ENCODE measurements at regions not wholly inside any gene's neighbourhood (a gene's known extent, or its start where the extent isn't known, plus 50 kb on each side); places are given as distances from the start of the nearest gene placed in this dataset.

DNA sequence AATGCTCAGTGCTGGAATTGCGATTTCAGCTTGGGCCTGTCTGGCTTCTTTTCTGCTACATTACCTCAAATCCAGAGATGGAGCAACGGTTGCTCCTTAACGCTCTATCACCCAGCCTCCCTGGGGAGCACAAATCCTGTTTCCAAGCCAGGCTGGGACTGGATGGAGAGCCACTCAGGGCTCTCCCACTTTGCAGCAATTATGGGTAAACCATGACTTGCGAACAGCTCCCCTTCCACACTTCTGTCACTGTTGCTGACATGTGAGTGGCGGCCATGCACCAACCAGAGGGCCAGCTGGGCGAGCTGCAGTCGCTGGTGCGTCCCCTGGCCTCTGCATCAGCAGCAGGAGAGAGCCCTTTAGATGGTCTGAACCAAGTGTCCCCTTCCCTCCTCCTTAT, 65.1 kb upstream of the RAB4A start:
- no peak for TF ChIP-seq POLR2A (IDR thresholded peaks at IDR 0.05)
- TF ChIP-seq, protein P1, sequence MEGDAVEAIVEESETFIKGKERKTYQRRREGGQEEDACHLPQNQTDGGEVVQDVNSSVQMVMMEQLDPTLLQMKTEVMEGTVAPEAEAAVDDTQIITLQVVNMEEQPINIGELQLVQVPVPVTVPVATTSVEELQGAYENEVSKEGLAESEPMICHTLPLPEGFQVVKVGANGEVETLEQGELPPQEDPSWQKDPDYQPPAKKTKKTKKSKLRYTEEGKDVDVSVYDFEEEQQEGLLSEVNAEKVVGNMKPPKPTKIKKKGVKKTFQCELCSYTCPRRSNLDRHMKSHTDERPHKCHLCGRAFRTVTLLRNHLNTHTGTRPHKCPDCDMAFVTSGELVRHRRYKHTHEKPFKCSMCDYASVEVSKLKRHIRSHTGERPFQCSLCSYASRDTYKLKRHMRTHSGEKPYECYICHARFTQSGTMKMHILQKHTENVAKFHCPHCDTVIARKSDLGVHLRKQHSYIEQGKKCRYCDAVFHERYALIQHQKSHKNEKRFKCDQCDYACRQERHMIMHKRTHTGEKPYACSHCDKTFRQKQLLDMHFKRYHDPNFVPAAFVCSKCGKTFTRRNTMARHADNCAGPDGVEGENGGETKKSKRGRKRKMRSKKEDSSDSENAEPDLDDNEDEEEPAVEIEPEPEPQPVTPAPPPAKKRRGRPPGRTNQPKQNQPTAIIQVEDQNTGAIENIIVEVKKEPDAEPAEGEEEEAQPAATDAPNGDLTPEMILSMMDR (IDR thresholded peaks at IDR 0.05), result no peak

Data from Peyer's patch (tissue), 4 donors.